ENCODE measurements at regions not wholly inside any gene's neighbourhood (a gene's known extent, or its start where the extent isn't known, plus 50 kb on each side); places are given as distances from the start of the nearest gene placed in this dataset.

DNA sequence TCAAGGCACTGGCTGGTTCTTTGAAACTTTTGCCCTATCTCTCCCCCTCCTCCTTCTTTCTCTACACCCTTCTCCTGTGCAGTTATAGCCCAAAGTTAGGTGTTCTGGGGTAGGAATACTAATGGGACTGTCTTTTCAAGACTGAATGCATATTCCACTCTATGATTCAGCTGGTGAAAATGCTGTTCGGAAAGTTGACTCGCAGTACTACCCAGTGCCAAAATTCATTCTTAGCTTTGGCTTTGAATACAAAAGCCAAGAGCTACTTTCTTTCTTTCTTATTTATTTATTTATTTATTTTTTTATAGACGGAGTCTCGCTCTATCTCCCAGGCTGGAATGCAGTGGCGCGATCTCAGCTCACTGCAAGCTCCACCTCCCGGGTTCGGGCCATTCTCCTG is 249.2 kb downstream of the ETNK1 start:
- H4K20me1 ChIP-seq (ENCODE audit: insufficient read depth): no peaks in the 10 kb centered on the region
- H3K9ac ChIP-seq: no peak overlapping the region
- H3K9me3 ChIP-seq (ENCODE audit: low read depth): no peaks in the 10 kb centered on the region
- peak; percentile 9 for DNase-seq
- no peak overlapping the region for H3K27ac ChIP-seq
- no peaks in the 10 kb centered on the region for H3K36me3 ChIP-seq (ENCODE audit: low read depth)
- no peak overlapping the region for H2AFZ ChIP-seq
- 74 to 77% methylated on average over 8 of the region's 8 CpGs for WGBS, 2 experiments (ENCODE audit: low coverage in 1 of 2, low lambda C conversion rate in 2 of 2, missing lambda C conversion rate in 2 of 2)
- H3F3A ChIP-seq (ENCODE audit: insufficient read depth): no peaks in the 10 kb centered on the region
- no peaks in the 10 kb centered on the region for H3K79me2 ChIP-seq (ENCODE audit: insufficient read depth)
- H3K27me3 ChIP-seq (replicated peaks; ENCODE audit: insufficient read depth): no peaks in the 10 kb centered on the region
- TF ChIP-seq EZH2 (IDR thresholded peaks at IDR 0.05; ENCODE audit: insufficient read depth, poor library complexity, severe bottlenecking): no peak
- no peak for TF ChIP-seq EZH2phosphoT487 (IDR thresholded peaks at IDR 0.05; ENCODE audit: insufficient read depth, low read depth)
- H3K4me1 ChIP-seq (ENCODE audit: insufficient read depth): no peaks in the 10 kb centered on the region
- in situ Hi-C loops (cut with MboI): no loop called here
- H3K9me2 ChIP-seq (ENCODE audit: insufficient read depth): no peaks in the 10 kb centered on the region
- no peak overlapping the region for H3K4me2 ChIP-seq (ENCODE audit: unreplicated experiment)
- no peak overlapping the region for H3K4me3 ChIP-seq

DNA sequence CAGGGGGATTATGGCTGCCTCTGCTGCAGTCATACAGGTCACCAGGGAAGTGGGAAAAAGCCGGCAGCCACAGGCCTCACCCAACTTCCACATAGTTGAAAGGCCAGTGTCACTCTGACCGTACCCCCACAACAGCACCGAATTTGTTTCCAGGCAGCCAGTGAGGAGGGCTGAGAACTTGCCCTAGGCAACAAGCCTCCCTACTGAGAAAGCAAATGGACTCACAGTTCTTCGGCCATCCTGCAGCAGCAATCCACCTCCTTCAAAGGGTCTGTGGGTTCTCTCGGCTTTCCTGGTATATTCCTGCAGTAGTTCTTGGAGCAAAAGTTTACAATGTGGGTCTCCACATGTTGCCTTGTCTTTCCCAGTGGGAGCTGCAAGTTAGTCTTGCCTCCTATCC is 251.3 kb downstream of the ETNK1 start:
- no peaks in the 10 kb centered on the region for H3F3A ChIP-seq (ENCODE audit: insufficient read depth)
- no peak overlapping the region for H3K4me3 ChIP-seq
- H2AFZ ChIP-seq: no peak overlapping the region
- H4K20me1 ChIP-seq (ENCODE audit: insufficient read depth): no peaks in the 10 kb centered on the region
- 54 to 59% methylated on average over 5 of the region's 5 CpGs for WGBS, 2 experiments (ENCODE audit: low coverage in 1 of 2, low lambda C conversion rate in 2 of 2, missing lambda C conversion rate in 2 of 2)
- H3K79me2 ChIP-seq (ENCODE audit: insufficient read depth): no peaks in the 10 kb centered on the region
- H3K36me3 ChIP-seq (ENCODE audit: low read depth): no peaks in the 10 kb centered on the region
- H3K4me2 ChIP-seq (ENCODE audit: unreplicated experiment): no peak overlapping the region
- no peaks in the 10 kb centered on the region for H3K4me1 ChIP-seq (ENCODE audit: insufficient read depth)
- no peak for DNase-seq
- no peak for TF ChIP-seq EZH2 (IDR thresholded peaks at IDR 0.05; ENCODE audit: insufficient read depth, poor library complexity, severe bottlenecking)
- TF ChIP-seq EZH2phosphoT487 (IDR thresholded peaks at IDR 0.05; ENCODE audit: insufficient read depth, low read depth): no peak
- no peak overlapping the region for H3K27ac ChIP-seq
- no peak overlapping the region for H3K9ac ChIP-seq
- H3K9me2 ChIP-seq (ENCODE audit: insufficient read depth): no peaks in the 10 kb centered on the region
- no peaks in the 10 kb centered on the region for H3K27me3 ChIP-seq (replicated peaks; ENCODE audit: insufficient read depth)
- in situ Hi-C loops (cut with MboI): no loop called here
- H3K9me3 ChIP-seq (ENCODE audit: low read depth): no peaks in the 10 kb centered on the region

DNA sequence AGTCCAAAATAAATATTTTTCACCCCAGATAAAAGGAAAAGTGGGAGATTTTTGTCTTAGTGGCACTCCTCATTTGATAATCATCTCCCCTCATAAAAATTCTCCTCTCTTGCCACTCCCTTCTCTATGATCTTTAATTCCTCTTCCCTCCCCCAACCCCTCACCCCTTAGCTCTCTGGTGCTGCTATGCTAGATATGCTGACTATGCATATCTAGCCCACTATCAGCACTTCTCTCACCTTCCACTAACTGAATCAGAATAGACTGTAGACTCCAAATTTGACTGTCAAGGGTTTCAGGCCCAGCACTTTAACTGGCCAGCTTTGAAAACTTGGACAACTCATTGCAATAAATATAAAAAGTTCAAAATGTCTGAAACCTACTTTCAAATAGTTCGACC is 254.2 kb downstream of the ETNK1 start:
- Histone ChIP-seq H4K20me1 (ENCODE audit: insufficient read depth) (no peaks in the 10 kb centered on the region), H3K4me3 (no peak overlapping the region), H3K79me2 (ENCODE audit: insufficient read depth) (no peaks in the 10 kb centered on the region), H3K9ac (no peak overlapping the region), H3K27ac (no peak overlapping the region), H3K9me2 (ENCODE audit: insufficient read depth) (no peaks in the 10 kb centered on the region), H3K9me3 (ENCODE audit: low read depth) (no peaks in the 10 kb centered on the region), H3K4me1 (ENCODE audit: insufficient read depth) (no peaks in the 10 kb centered on the region), H3F3A (ENCODE audit: insufficient read depth) (no peaks in the 10 kb centered on the region), H3K4me2 (ENCODE audit: unreplicated experiment) (no peak overlapping the region), H2AFZ (no peak overlapping the region), H3K36me3 (ENCODE audit: low read depth) (no peaks in the 10 kb centered on the region), H3K27me3 (replicated peaks; ENCODE audit: insufficient read depth) (no peaks in the 10 kb centered on the region)
- no peak for DNase-seq
- TF ChIP-seq EZH2phosphoT487 (IDR thresholded peaks at IDR 0.05; ENCODE audit: insufficient read depth, low read depth) (no peak), EZH2 (IDR thresholded peaks at IDR 0.05; ENCODE audit: insufficient read depth, poor library complexity, severe bottlenecking) (no peak)
- 30 to 32% methylated on average over 1 of the region's 1 CpG for WGBS, 2 experiments (ENCODE audit: low coverage in 1 of 2, low lambda C conversion rate in 2 of 2, missing lambda C conversion rate in 2 of 2)
- in situ Hi-C loops (cut with MboI): no loop called here

DNA sequence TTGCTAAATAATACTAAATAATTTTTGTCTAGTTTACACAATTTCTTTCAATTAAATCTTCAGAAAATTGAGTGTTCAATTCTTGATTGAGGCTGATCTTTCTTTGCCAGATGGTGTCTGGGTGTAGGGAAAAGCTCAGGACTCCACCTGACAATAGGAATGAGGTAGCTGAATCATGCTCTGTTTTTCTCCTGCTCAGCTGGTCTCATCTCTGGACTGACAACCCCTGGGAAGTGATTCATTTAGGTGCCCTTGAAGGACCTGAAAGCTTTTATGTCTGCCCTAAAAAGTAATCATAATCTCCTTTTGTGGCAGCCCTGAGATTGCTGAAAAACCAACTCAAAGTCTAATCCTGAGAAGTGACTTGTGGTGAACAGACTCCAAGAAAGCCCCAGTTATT is 255.4 kb downstream of the ETNK1 start:
- no peaks in the 10 kb centered on the region for H3K4me1 ChIP-seq (ENCODE audit: insufficient read depth)
- no peaks in the 10 kb centered on the region for H3F3A ChIP-seq (ENCODE audit: insufficient read depth)
- no peak overlapping the region for H3K27ac ChIP-seq
- H3K9me3 ChIP-seq (ENCODE audit: low read depth): no peaks in the 10 kb centered on the region
- in situ Hi-C loops (cut with MboI): no loop called here
- H2AFZ ChIP-seq: no peak overlapping the region
- no peaks in the 10 kb centered on the region for H3K36me3 ChIP-seq (ENCODE audit: low read depth)
- H3K79me2 ChIP-seq (ENCODE audit: insufficient read depth): no peaks in the 10 kb centered on the region
- H3K4me3 ChIP-seq: no peak overlapping the region
- H3K9ac ChIP-seq: no peak overlapping the region
- H4K20me1 ChIP-seq (ENCODE audit: insufficient read depth): no peaks in the 10 kb centered on the region
- no peak for TF ChIP-seq EZH2phosphoT487 (IDR thresholded peaks at IDR 0.05; ENCODE audit: insufficient read depth, low read depth)
- no peak for TF ChIP-seq EZH2 (IDR thresholded peaks at IDR 0.05; ENCODE audit: insufficient read depth, poor library complexity, severe bottlenecking)
- H3K4me2 ChIP-seq (ENCODE audit: unreplicated experiment): no peak overlapping the region
- DNase-seq: no peak
- no peaks in the 10 kb centered on the region for H3K27me3 ChIP-seq (replicated peaks; ENCODE audit: insufficient read depth)
- H3K9me2 ChIP-seq (ENCODE audit: insufficient read depth): no peaks in the 10 kb centered on the region

DNA sequence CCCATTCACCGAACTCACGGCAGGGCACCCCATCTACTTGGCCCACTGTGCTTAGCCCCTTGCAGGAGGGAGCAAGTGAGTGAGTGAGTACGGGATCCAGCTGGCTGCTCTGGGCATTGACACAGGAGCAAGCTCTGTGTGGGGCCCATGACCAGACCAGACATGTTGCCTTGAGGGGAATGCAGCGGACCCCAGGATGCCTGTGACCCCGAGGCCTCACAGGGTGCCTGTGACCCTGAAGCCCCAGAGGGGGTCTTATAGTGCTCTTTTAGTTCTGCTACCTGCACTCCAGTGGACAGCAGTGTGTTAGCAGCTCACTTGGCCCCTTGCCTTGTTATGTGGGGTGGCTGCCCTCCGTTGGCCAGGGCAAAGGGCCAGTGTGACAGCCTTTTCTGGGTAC is 255.8 kb downstream of the ETNK1 start:
- H3K4me2 ChIP-seq (ENCODE audit: unreplicated experiment): no peak overlapping the region
- no peaks in the 10 kb centered on the region for H4K20me1 ChIP-seq (ENCODE audit: insufficient read depth)
- no peak overlapping the region for H3K9ac ChIP-seq
- no peaks in the 10 kb centered on the region for H3K27me3 ChIP-seq (replicated peaks; ENCODE audit: insufficient read depth)
- no peaks in the 10 kb centered on the region for H3K79me2 ChIP-seq (ENCODE audit: insufficient read depth)
- WGBS, 2 experiments (ENCODE audit: low coverage in 1 of 2, low lambda C conversion rate in 2 of 2, missing lambda C conversion rate in 2 of 2): 53 to 61% methylated on average over 5 to 6 of the region's 6 CpGs
- DNase-seq: no peak
- H3K27ac ChIP-seq: no peak overlapping the region
- no peaks in the 10 kb centered on the region for H3F3A ChIP-seq (ENCODE audit: insufficient read depth)
- no peaks in the 10 kb centered on the region for H3K4me1 ChIP-seq (ENCODE audit: insufficient read depth)
- no peaks in the 10 kb centered on the region for H3K9me3 ChIP-seq (ENCODE audit: low read depth)
- H3K9me2 ChIP-seq (ENCODE audit: insufficient read depth): no peaks in the 10 kb centered on the region
- TF ChIP-seq EZH2 (IDR thresholded peaks at IDR 0.05; ENCODE audit: insufficient read depth, poor library complexity, severe bottlenecking) (no peak), EZH2phosphoT487 (IDR thresholded peaks at IDR 0.05; ENCODE audit: insufficient read depth, low read depth) (no peak)
- no peaks in the 10 kb centered on the region for H3K36me3 ChIP-seq (ENCODE audit: low read depth)
- in situ Hi-C loops (cut with MboI): no loop called here
- H3K4me3 ChIP-seq: no peak overlapping the region
- no peak overlapping the region for H2AFZ ChIP-seq

All from GM23248 (cell line).